Kidney tubule cell (primary cell): ENCODE measurements at regions not wholly inside any gene's neighbourhood (a gene's known extent, or its start where the extent isn't known, plus 50 kb on each side); places are given as distances from the start of the nearest gene placed in this dataset.

Experiments
- DNase-seq: peaks from one replicate; pipeline ENCODE4 v3.0.0-alpha.2; 2018; ENCODE audit warnings: low spot score

DNA sequence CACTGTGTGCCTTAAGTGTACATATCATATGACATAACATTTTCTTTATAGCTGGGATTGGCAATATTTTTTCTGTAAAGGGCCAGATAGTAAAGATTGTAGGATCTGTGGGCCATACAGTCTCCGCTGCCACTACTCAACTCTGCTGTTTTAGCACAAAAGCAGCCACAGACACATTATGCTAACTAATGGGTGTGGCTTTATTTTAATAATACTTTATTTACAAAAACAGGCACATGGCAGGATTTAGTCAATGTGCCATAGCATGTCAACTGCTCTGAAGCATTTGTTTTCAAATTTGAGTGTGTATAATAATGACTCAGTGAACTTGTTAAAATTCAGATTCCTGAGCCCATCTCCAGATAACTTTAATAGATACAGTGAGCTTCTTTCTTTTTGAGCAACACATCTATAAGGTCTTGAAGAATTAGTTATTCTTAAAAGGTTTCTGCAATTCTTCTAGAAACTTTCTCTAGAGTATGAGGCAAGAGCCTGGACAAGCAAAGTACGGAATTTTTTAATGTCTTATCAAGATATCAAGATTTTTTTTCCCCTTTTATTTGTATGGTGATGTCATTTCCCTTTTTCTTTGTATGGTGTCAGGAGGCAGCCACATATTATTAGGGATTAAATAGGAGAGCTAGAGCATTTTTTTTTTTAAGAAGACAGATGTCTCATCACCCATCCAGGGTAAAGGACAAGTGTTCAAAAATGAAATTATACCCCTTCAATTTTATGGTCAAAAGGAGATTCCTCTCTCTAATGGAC is 518.3 kb downstream of the DHX35 start:
- no peak for DNase-seq

DNA sequence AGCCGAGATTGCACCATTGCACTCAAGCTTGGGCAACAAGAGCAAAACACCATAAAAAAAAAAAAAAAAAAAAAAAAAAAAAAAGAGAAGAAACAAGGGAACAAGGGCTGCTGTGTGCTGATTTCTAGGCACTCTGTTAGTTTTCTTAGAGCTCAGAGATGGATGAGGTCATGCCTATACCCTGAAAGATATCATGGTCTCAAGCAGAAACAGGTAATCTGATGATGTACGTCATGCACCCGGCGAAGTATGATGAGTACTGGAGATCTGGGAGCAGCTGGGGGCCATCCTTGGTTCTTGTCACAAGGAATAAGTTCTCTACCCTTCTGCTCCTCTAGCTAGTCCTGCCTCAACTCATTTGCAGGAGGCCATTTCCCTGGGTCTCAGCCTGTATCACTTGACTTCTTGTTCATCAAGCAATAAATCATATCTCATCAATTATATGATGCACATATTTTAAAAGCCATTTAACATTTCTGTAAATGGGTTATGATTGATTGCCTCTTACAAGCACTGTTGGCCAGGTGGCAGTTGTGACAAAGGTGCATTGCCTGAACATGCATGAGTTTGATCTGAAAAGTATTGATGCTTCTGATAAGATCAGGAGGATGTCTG is 517.2 kb downstream of the DHX35 start:
- DNase-seq, result no peak

DNA sequence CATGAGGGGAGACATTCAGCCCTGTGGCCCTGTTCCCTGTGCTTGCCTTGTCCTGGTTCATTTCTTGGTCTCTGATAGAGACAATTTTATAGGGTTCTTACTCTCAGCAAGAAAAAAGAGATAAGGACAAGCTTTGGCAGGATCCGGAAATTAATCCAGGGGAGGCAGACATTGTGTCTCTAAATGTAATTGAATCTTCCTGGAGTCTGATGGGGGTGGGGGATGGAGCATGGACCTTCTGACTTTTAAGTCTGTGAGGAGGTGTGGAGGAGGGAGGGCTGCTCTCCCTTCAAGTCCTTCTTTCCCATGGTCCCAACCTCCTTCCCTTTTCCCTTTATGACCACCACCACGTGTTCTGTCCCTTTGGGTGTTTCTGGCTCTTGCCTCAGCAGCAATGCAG is 512.7 kb downstream of the DHX35 start:
- DNase-seq, result no peak

GRCh38 chr20:39473536-39473935 is 511.4 kb downstream of the DHX35 start:
- DNase-seq, result no peak

DNA sequence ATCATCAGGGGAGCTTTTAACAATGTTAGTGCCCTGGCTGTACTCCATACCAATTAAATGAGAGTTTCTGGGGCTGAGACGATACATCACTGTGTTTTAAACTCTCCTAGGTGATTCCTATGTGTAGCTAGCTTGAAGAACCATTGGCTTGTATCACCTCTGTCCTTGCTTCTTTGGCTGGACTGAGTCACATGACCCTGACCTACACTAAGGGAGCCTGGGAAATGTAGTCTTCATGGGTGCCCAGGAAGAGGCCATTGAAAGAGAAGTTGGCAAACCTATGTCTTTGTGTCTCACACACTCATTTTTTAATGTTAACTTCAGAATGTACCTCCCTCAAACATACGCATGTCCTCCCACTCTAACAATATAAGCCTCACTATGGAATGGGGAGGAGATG is 506.6 kb downstream of the DHX35 start:
- DNase-seq, result no peak

- DNase-seq, result no peak
These were observed 502.1 kb downstream of the DHX35 start for GRCh38 chr20:39464238-39464637.

DNA sequence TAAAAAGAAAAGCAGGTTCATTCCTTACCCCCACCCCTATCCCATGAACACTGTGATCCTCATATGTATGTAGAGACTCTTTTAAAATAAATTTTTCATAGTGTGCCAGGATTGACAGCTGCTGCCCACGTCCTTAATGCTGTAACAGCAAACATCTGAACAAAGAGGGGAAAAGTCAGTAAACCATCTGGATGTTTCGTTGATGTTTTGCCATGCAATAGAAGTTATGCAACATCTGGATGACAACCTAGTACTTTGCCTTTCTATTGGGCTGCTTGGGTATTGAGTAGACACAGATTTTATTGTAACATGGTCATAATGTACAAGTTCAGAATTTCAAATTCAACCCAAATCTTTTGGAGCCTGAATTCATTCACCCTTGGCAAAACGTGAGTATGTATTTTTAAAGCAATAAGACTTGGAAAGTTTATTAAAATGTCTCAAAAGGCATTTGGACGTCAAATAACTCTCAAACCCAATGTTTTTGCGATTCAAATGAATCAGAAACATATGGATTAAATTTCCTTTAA is 500.3 kb downstream of the DHX35 start:
- DNase-seq, result no peak

DNA sequence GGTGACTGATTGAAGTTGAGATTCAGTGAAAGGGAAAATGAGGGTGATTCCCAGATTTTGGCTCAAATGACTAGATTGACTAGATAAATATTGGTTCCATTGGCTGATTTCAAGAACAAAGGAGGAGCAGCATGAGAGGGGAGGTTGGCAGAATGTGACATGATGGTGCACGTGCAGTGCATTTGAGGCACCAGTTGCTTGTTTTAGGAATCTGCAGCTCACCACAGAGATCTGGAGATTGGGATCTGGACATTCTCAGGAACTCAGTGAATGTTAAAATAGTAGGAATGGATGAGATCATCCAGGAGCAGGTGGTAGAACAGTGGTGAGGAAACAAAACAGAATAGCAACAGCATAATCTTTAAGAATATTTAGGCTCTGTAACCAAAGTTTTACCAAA is 496.3 kb downstream of the DHX35 start:
- DNase-seq, result no peak

- DNase-seq, result peak; percentile 12
These were observed 491.7 kb downstream of the DHX35 start for GRCh38 chr20:39453890-39454289.

DNA sequence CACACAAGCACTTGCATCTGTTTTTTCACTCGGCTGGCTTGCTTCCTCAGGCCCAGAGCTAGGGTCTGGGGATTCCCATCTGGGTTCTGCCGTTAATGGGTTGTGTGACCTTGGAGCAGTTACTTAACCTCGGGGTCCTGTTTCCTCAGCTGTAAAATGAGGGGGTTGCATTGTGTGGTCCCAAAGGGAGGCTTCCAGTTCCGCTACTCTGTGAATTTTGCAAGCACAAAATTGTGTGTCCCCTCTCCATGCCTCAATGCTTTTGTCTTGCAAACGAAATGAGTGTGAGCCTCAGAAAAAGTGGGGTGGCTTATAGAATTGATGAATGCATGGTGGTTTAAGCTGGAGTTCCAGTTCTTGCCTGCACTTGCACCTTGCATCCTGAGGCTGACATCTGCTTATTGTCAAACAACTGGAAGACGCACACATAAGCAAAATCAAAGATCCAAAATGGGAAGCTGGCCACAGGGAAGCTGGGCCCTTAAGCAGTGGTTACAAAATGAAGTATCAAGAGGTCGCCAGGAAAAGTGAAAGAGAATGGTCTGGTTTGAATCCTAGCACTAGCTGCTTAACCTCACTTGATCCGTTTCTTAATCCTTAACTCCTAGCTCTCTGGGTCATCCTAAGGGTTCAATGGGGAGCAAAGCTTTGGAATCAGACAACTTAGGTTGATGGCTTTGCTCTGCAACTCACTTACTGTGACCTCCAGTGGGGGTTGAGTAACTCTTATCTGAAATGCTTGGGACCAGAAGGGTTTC is 490.6 kb downstream of the DHX35 start:
- no peak for DNase-seq

DNA sequence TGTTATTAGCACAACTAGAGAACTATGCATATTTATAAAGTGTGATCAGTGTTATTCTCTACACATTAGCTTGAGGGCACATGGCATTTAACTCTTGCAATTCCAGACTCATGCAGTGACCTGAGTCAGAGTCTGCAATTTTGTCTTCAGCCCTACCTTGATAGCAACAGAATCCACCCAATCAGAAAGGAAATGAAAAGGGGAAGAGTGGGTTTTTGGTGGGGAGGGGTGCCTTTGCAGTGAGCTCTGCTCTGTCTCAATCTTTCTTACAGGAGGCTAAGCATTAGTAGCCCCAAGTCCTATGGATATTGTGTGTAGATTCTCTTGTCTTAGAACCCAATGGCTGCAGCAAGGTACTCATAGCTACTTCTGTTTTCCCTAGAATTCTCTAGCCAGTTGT is 489.2 kb downstream of the DHX35 start:
- no peak for DNase-seq

DNA sequence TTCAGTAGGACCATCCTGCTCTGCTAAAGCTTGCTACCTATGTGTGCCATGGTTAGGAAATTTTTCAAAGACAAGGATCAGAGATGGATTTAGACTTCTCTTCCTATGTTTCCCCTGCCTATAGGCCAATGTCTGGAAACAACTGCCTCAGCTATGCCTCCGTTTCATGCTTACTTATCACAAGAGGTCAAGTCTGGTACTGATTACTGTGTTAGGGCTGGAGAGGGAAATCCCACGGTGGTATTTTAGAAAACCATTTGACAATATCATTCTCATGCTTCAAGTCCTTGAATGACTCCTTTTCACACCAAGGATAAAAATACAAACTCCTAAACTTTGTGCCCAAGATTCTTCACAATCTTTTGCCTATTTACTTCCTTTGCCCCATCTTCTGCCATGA is 484.3 kb downstream of the DHX35 start:
- DNase-seq, result no peak

- no peak for DNase-seq
These were observed 483.0 kb downstream of the DHX35 start for GRCh38 chr20:39445095-39445494.

DNA sequence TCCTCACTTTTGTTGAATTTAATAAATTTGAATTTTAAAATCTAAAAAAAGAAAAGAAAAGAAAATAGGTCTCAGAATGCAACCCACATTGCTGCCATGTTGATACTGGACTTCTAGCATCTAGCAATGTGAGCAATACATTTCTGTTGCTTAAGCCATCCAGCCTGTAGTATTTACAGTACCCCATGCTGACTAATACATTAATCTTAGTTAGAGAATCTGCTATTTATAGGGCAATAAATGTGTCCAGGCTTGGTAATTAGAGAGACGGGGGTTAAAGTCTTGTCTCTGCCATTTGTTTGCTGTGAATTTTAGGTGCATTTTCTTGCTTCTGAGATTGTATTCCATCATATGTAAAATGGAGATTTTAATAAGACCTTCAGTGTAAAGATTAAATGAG is 471.3 kb downstream of the DHX35 start:
- no peak for DNase-seq

DNA sequence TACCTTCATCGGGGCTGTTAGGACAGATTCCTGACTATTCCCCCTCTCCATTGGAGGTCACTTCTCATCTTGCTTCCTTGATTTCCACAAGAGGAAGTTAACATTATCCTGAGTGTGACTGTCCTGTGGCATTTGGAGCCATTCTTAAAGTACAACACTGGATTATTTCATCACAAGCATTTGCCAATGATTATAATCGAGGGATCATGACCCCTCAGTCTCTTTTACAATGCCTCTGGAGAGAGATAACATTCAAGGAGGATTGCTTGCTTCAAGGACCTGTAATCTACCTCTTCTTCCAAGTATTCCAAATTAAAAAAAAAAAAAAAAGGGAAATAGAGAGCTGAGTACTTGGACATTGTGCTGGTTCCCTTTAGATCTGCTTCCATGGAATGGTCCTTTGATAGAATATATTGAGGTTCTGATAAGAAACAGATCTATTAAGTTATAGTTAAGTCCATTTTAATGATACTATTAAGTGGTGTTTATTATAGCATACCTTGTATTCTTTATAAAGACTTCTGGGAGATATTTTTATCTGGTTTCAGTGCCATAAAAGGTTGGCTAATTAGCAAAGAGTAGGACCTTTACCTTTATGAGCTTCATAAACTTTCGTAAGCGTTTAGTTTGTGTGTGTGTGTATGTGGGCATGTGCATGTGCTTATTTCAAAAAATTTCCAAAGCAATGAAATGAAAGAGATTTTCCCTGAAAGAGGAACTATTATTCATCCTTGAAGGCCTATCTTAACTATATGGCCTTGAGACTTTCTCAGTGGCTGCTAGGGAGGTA is 469.1 kb downstream of the DHX35 start:
- no peak for DNase-seq

- peak; percentile 45 for DNase-seq
These were observed 467.6 kb downstream of the DHX35 start for GRCh38 chr20:39429726-39430125.

GRCh38 chr20:39424962-39425678 is 463.0 kb downstream of the DHX35 start:
- no peak for DNase-seq

GRCh38 chr20:39421571-39422105 is 459.5 kb downstream of the DHX35 start:
- DNase-seq, result no peak

GRCh38 chr20:39412091-39412490 is 449.9 kb downstream of the DHX35 start:
- DNase-seq, result no peak

DNA sequence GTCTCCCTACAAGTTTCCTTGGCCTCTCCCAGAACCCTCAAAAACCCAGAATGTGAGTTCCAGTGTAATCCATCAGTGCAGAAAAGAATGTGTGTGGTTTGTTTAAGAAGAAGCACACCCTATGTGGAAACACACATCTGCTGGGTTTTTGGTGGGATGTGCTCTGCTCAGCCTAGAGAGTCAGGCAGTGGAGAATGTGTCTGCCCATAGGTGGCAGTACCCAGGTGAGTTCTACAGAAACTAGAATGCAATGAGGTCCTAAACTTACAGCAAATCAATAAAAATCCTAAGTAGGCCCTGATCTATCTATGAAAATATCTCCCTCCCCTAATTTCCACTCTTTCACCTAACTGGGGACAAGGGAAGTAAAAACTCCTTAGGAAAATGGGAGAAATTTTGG is 437.3 kb downstream of the DHX35 start:
- DNase-seq, result no peak

DNA sequence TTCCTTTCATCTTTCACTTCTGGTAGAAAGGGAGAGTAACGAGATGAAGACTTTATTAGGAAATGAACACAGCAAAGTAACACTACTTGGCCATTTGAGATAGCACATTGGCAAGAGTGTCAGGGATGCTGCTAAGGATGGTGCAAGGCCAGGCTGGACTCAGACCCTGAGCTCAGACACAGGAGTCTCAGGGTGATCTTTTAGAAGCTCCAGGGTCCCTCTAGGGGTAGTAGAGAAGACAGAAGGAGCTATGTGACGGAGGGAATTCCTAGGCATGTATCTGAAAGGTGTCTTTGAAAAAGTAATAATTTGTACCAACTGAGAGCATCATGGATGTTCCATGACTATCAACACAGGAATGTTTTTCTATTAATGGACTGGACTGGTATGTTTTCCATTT is 436.5 kb downstream of the DHX35 start:
- DNase-seq, result no peak
